HG03066 (cell line): ENCODE measurements at regions not wholly inside any gene's neighbourhood (a gene's known extent, or its start where the extent isn't known, plus 50 kb on each side); places are given as distances from the start of the nearest gene placed in this dataset.

Source experiments
- ATAC-seq: cut with Tn5 transposase; IDR thresholded peaks from one replicate; pipeline ENCODE4 v1.9.1; 2021; ENCODE audit warnings: low read depth; ENCODE audit not compliant: unreplicated experiment

DNA sequence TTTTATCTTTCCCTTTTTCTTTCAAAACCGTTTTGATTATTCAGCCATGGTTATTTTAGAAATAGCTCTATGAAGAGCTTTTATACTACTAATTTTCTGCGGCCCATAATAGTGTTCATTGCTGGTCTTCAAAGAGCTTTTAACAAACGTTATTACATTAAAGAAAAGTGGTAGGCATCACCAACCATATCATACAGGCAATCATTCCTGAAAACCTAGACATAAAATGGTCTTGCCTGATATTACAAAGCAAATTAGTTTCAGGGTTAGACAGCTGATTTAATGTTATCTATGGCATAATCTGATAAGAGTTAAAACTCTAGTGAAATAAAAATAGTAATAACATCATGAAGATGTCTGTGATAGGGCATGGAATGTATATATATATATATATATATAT lies 89.7 kb upstream of the CNTN1 start:
- ATAC-seq: no peak

DNA sequence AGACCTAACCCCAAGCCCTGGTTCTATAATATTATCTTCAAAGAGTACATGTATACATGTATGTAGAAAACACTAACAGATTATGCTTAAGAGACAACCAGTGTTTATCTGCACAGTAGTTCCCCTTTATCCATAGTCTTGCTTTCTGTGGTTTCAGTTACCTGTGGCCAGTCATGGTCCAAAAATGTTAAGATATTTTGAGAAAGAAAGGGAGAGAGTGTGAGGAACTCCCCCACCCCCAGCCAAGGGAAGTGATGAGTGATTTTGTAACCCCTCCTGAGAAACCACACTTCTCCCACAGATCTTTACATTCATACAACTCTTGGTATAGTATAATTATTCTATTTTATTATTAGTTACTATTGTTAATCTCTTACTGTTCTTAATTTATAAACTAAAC lies 77.3 kb upstream of the CNTN1 start:
- ATAC-seq: no peak

DNA sequence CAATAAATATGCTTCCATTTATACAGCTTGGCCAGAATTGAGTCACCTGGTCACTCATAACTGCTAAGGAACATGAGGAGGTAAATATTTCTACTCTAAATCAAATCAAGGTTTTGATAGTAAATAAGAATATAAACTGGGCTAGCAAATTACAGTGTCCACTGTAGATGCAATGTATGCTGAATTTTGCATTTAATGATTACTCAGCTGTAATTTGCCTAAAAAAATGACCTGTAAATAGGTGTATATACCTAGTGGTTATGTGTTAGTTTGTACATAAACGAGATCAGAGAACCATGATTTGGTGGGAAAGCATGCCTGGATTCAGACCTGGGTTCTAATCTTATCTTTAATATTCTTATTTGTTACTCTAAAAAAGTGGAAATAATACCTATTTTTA lies 76.6 kb upstream of the CNTN1 start:
- no peak for ATAC-seq

GRCh38 chr12:40616383-40616915 lies 75.8 kb upstream of the CNTN1 start:
- ATAC-seq: no peak

DNA sequence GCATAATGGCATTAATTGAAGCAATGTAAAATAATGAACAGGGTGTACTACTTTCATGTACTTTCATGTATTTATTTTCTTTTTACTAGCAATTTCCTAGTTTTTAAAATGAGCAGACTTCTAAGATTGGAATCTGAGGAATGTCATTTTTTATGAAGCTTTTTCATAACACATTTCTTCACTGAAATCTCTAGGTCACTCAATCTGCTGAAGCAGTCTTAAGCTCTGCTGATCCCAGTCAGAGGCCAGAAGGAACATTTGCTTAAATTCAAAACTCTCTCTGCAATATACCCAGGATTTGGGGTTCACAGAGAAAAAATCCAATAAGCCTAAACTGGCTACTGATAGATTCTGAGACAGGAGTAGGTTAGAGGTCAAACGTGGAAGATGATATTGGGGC lies 73.6 kb upstream of the CNTN1 start:
- ATAC-seq: no peak

DNA sequence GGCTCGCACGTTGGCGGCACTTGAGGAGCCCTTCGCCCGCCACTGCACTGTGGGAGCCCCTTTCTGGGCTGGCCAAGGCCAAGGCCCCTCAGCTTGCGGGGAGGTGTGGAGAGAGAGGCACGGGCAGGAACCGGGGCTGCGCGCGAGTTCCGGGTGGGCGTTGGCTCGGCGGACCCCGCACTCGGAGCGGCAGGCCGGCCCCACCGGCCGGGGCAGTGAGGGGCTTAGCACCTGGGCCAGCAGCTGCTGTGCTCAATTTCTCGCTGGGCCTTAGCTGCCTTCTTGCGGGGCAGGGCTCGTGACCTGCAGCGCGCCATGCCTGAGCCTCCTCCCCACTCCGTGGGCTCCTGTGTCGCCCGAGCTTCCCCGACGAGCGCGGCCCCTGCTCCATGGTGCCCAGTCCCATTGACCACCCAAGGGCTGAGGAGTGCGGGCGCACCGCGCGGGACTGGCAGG lies 71.6 kb upstream of the CNTN1 start:
- ATAC-seq: no peak

DNA sequence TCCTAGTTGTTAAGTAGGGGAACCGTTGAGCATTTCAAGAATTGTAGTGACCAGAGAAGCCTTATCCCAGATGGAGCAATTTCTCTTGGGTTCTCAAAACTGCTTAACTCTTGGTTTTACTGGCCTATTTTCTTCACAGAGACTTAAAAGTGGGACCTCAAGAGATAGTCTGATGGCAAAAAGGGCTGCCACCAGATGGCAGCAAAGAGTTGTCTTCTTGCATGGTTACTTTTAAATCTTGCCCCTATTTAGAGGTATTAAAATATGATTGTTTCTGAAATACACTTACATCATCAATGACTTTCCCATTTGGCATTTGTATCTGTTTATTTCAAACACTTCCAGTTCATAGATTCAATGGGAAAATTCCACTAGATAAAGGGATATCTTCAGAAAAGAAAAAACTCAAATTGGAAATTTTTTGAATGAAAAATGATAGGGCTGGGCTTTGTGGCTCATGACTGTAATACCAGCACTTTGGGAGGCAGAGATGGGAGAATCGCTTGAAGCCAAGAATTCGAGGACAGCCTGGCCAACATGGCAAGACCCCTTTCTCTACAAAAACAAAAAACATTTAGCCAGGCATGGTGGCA lies 69.9 kb upstream of the CNTN1 start:
- ATAC-seq: no peak

DNA sequence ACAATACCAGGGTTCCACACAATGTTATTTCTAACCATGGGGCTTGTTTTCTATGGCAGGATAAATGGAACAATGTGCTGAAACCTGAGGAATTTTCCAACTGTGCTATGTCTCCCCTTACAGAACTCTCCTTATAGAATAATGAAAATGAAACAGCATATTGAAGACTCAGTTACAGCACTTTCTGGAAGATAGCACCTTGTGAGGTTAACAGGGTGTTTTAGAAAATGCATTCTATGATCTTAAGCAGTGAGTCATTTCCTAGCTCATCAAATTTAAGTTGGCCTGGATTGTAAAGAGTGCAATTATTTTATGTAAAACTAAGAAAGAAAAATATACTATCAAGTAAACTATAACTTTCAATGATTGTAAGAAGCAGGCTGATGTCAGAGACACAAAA lies 60.1 kb upstream of the CNTN1 start:
- ATAC-seq: no peak

DNA sequence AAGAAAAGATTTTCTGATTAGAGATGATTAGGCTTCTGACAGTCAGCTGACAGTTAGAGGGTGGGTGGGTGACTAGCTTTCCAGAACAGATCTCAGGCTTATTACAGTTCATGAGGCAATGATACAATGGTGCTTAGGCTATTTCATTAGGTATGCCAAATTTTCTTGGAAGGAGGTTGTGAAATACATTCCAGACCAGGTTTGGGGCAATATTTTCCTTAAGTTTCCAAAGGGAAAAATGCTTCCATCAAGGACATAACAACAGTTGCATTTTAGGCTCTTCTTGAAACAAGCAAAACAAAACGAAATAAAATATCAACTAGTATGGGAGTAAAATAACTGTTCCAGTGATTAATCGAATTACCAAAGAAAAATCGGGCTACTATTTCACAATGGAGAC lies 59.3 kb upstream of the CNTN1 start:
- no peak for ATAC-seq

GRCh38 chr12:40634517-40635131 lies 57.6 kb upstream of the CNTN1 start:
- ATAC-seq: no peak

DNA sequence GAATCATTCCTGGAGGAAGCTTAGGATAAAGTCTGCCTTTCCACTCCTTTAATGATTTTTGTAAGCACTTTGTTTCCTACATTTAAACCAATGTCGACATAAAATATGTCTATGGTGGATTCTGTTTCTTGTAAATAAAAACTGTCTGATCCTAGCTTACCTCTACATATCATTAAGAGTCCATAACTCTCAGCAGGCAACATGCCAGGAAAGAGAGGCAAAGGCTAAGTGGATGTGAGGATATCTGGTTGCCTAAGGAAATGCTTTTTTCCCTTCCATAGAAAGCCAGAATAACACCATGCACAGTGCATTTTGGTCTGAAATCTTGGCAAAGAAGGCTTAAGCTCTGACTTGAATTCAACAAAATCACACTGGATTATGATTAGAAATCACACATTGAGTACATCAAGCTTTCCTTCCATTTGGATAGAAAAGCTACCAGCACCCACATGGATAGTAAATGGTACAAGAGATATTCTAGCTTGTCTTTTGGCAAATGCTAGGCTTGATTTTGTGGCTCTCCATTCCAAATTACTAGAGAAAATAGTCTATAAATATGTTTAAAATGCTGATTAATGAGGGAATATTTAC lies 57.0 kb upstream of the CNTN1 start:
- ATAC-seq: no peak
